ENCODE measurements at regions not wholly inside any gene's neighbourhood (a gene's known extent, or its start where the extent isn't known, plus 50 kb on each side); places are given as distances from the start of the nearest gene placed in this dataset.

DNA sequence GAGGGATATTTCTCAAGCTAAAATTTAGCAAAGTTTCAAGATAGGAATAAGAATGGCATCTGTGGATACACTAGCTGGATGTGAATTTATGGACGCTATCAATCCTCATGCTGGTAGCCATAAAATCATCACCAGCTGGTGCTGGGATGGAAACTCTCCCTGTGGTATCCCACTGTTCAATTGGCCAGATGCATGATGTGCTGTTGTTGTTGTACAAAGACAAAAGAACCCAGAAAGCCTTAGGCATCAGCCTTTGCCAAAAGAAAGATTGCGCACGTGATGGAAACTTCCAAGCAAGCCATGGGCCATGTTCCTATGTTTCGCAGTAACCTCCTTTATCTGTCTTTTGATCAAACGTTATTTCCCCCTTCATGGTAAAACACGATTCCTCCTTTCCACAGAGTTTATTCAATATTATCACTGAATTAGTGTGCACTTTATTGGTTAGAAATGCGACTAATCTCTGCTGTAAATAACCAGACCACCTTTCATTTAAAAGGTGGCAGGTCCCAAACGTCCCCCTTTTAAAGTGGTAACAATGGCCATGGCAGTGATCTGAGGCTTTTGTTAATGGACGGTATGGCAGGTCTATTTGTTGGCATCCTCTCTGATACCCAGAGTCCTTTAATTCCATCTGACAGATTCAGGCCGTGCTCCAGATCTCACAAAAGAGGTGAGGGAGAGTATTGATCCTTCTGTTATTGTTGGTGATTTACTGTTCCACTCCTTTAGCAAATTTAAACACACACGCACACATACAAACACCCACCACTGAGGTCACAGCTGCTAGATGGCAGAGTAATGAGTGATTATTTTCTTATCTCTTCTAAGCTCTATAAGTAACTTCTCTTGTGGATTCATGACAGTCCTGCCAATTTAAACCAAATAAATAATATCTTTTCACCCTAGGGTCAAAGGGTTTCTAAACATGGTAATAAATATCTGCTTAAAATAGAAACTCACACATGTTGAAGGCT is 291.2 kb upstream of the KCNMB2 start:
- Histone ChIP-seq H3K27me3 (ENCODE audit: control insufficient read depth in 4 of 4, insufficient read depth in 4 of 4, low read length in 3 of 4) (no peaks in the 10 kb centered on the region), H3K9ac (ENCODE audit: low read depth in 1 of 2, low read length in 2 of 2) (no peak overlapping the region), H3K4me1 (ENCODE audit: control insufficient read depth in 4 of 4, insufficient read depth in 4 of 4, low read length in 3 of 4) (no peaks in the 10 kb centered on the region), H3K4me3 (ENCODE audit: low read depth in 1 of 3, low read length in 3 of 3) (no peak overlapping the region), H3K27ac (ENCODE audit: low read depth in 1 of 2, low read length in 2 of 2) (no peak overlapping the region), H3K36me3 (ENCODE audit: control insufficient read depth in 4 of 4, insufficient read depth in 3 of 4, low read depth in 1 of 4, low read length in 3 of 4) (no peaks in the 10 kb centered on the region), H3K9me3 (ENCODE audit: control insufficient read depth in 4 of 4, low read length in 3 of 4) (no peaks in the 10 kb centered on the region)
- no peak for TF ChIP-seq YY1 (IDR thresholded peaks at IDR 0.05)
- TF ChIP-seq HNF4G (IDR thresholded peaks at IDR 0.05): no peak
- TF ChIP-seq RXRA (IDR thresholded peaks at IDR 0.05): no peak
- no peak for TF ChIP-seq JUND (IDR thresholded peaks at IDR 0.05)
- TF ChIP-seq, protein P1, sequence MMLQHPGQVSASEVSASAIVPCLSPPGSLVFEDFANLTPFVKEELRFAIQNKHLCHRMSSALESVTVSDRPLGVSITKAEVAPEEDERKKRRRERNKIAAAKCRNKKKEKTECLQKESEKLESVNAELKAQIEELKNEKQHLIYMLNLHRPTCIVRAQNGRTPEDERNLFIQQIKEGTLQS (IDR thresholded peaks at IDR 0.05): no peak
- TF ChIP-seq, protein P2, sequence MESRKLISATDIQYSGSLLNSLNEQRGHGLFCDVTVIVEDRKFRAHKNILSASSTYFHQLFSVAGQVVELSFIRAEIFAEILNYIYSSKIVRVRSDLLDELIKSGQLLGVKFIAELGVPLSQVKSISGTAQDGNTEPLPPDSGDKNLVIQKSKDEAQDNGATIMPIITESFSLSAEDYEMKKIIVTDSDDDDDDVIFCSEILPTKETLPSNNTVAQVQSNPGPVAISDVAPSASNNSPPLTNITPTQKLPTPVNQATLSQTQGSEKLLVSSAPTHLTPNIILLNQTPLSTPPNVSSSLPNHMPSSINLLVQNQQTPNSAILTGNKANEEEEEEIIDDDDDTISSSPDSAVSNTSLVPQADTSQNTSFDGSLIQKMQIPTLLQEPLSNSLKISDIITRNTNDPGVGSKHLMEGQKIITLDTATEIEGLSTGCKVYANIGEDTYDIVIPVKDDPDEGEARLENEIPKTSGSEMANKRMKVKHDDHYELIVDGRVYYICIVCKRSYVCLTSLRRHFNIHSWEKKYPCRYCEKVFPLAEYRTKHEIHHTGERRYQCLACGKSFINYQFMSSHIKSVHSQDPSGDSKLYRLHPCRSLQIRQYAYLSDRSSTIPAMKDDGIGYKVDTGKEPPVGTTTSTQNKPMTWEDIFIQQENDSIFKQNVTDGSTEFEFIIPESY (IDR thresholded peaks at IDR 0.05): no peak
- no peak for TF ChIP-seq EGR1 (IDR thresholded peaks at IDR 0.05; ENCODE audit: low read depth in 2 of 2)
- TF ChIP-seq TAF1 (conservative IDR thresholded peaks at IDR 0.05): no peak
- TF ChIP-seq, protein P3, sequence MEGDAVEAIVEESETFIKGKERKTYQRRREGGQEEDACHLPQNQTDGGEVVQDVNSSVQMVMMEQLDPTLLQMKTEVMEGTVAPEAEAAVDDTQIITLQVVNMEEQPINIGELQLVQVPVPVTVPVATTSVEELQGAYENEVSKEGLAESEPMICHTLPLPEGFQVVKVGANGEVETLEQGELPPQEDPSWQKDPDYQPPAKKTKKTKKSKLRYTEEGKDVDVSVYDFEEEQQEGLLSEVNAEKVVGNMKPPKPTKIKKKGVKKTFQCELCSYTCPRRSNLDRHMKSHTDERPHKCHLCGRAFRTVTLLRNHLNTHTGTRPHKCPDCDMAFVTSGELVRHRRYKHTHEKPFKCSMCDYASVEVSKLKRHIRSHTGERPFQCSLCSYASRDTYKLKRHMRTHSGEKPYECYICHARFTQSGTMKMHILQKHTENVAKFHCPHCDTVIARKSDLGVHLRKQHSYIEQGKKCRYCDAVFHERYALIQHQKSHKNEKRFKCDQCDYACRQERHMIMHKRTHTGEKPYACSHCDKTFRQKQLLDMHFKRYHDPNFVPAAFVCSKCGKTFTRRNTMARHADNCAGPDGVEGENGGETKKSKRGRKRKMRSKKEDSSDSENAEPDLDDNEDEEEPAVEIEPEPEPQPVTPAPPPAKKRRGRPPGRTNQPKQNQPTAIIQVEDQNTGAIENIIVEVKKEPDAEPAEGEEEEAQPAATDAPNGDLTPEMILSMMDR (IDR thresholded peaks at IDR 0.05; ENCODE audit: low read depth, low read length, missing input control): no peak
- no peak for TF ChIP-seq FOXA1 (IDR thresholded peaks at IDR 0.05)
- TF ChIP-seq, protein P4, sequence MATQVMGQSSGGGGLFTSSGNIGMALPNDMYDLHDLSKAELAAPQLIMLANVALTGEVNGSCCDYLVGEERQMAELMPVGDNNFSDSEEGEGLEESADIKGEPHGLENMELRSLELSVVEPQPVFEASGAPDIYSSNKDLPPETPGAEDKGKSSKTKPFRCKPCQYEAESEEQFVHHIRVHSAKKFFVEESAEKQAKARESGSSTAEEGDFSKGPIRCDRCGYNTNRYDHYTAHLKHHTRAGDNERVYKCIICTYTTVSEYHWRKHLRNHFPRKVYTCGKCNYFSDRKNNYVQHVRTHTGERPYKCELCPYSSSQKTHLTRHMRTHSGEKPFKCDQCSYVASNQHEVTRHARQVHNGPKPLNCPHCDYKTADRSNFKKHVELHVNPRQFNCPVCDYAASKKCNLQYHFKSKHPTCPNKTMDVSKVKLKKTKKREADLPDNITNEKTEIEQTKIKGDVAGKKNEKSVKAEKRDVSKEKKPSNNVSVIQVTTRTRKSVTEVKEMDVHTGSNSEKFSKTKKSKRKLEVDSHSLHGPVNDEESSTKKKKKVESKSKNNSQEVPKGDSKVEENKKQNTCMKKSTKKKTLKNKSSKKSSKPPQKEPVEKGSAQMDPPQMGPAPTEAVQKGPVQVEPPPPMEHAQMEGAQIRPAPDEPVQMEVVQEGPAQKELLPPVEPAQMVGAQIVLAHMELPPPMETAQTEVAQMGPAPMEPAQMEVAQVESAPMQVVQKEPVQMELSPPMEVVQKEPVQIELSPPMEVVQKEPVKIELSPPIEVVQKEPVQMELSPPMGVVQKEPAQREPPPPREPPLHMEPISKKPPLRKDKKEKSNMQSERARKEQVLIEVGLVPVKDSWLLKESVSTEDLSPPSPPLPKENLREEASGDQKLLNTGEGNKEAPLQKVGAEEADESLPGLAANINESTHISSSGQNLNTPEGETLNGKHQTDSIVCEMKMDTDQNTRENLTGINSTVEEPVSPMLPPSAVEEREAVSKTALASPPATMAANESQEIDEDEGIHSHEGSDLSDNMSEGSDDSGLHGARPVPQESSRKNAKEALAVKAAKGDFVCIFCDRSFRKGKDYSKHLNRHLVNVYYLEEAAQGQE (IDR thresholded peaks at IDR 0.05): no peak
- no peak for TF ChIP-seq RAD21 (IDR thresholded peaks at IDR 0.05)
- TF ChIP-seq SP1 (IDR thresholded peaks at IDR 0.05): no peak
- TF ChIP-seq GABPA (IDR thresholded peaks at IDR 0.05 in 1 of 2, conservative IDR thresholded peaks at IDR 0.05 in 1 of 2): no peak
- TF ChIP-seq HNF4A (conservative IDR thresholded peaks at IDR 0.05): no peak
- TF ChIP-seq, protein P5, sequence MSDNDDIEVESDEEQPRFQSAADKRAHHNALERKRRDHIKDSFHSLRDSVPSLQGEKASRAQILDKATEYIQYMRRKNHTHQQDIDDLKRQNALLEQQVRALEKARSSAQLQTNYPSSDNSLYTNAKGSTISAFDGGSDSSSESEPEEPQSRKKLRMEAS (IDR thresholded peaks at IDR 0.05): no peak
- no peak for TF ChIP-seq FOXA2 (IDR thresholded peaks at IDR 0.05)
- TF ChIP-seq NR2F2 (IDR thresholded peaks at IDR 0.05): no peak
- no peak for DNase-seq (ENCODE audit: low spot score)
- WGBS: 72% methylated on average over 11 of the region's 11 CpGs
